Large intestine (tissue), 3 donors: ENCODE measurements at regions not wholly inside any gene's neighbourhood (a gene's known extent, or its start where the extent isn't known, plus 50 kb on each side); places are given as distances from the start of the nearest gene placed in this dataset.

ENCODE experiments used
- DNase-seq, 2 donors: peaks; one replicate each; pipeline versions ENCODE4 v3.0.0 to v3.0.0-alpha.2; 2013
- H3K27ac ChIP-seq: one replicate; pipeline ENCODE4 v1.5.1; 2013; ENCODE audit warnings: low read length
- H3K27me3 ChIP-seq: 2 replicates; pipeline ENCODE4 v1.6.1; 2013; ENCODE audit warnings: low read length; ENCODE audit not compliant: control insufficient read depth, insufficient read depth
- H3K36me3 ChIP-seq: 2 replicates; pipeline ENCODE4 v1.6.1; 2013; ENCODE audit warnings: low read length; ENCODE audit not compliant: control insufficient read depth, insufficient read depth
- H3K4me1 ChIP-seq: one replicate; pipeline ENCODE4 v1.6.1; 2013; ENCODE audit warnings: low read length; ENCODE audit not compliant: control insufficient read depth, insufficient read depth
- H3K4me3 ChIP-seq: one replicate; pipeline ENCODE4 v1.5.1; 2013; ENCODE audit warnings: low read length
- H3K9me3 ChIP-seq: one replicate; pipeline ENCODE4 v1.6.1; 2013; ENCODE audit warnings: mild to moderate bottlenecking, low read depth, low read length, moderate library complexity; ENCODE audit not compliant: control insufficient read depth
- WGBS: methylation state at CpG from one replicate; pipeline ENCODE4 v1.1.5; 2013; ENCODE audit warnings: low lambda C conversion rate; ENCODE audit not compliant: insufficient coverage; 5-methylcytosine and 5-hydroxymethylcytosine counted together

GRCh38 chr3:43866529-43867353 is 176.0 kb downstream of the ABHD5 start:
- Histone ChIP-seq H3K36me3 (no peaks in the 10 kb centered on the region), H3K9me3 (no peaks in the 10 kb centered on the region), H3K27ac (no peak overlapping the region), H3K27me3 (peaks cover 27% of the 10 kb centered on the region), H3K4me1 (no peaks in the 10 kb centered on the region), H3K4me3 (no peak overlapping the region)
- WGBS, result no CpG with 5 or more reads among the region's 3 CpGs
- DNase-seq, result no peak

GRCh38 chr3:43867436-43868072 is 176.8 kb downstream of the ABHD5 start:
- Histone ChIP-seq H3K4me3 (no peak overlapping the region), H3K27me3 (peaks cover 31% of the 10 kb centered on the region), H3K4me1 (no peaks in the 10 kb centered on the region), H3K27ac (no peak overlapping the region), H3K36me3 (no peaks in the 10 kb centered on the region), H3K9me3 (no peaks in the 10 kb centered on the region)
- WGBS, result no CpG with 5 or more reads among the region's 8 CpGs
- DNase-seq, result no peak

- Histone ChIP-seq H3K27ac (no peak overlapping the region), H3K4me3 (no peak overlapping the region), H3K27me3 (peaks cover 31% of the 10 kb centered on the region), H3K9me3 (no peaks in the 10 kb centered on the region), H3K36me3 (no peaks in the 10 kb centered on the region), H3K4me1 (no peaks in the 10 kb centered on the region)
- 75% methylated on average over 2 of the region's 3 CpGs for WGBS
- no peak for DNase-seq
Observed at GRCh38 chr3:43869491-43869890, 178.8 kb downstream of the ABHD5 start.

GRCh38 chr3:43870120-43870519 is 179.4 kb downstream of the ABHD5 start:
- H3K27ac ChIP-seq, result no peak overlapping the region
- H3K4me3 ChIP-seq, result no peak overlapping the region
- no peaks in the 10 kb centered on the region for H3K4me1 ChIP-seq
- H3K27me3 ChIP-seq, result peaks cover 31% of the 10 kb centered on the region
- 80% methylated on average over 1 of the region's 2 CpGs for WGBS
- DNase-seq, result no peak
- no peaks in the 10 kb centered on the region for H3K36me3 ChIP-seq
- H3K9me3 ChIP-seq, result no peaks in the 10 kb centered on the region

- no CpG with 5 or more reads among the region's 2 CpGs for WGBS
- H3K27ac ChIP-seq, result no peak overlapping the region
- no peak for DNase-seq
Observed at GRCh38 chr3:43870844-43871626, 180.3 kb downstream of the ABHD5 start.

GRCh38 chr3:43871627-43872245 is 181.0 kb downstream of the ABHD5 start:
- no peak overlapping the region for H3K4me3 ChIP-seq
- no peaks in the 10 kb centered on the region for H3K9me3 ChIP-seq
- DNase-seq, result no peak
- no peaks in the 10 kb centered on the region for H3K4me1 ChIP-seq
- H3K27ac ChIP-seq, result no peak overlapping the region
- WGBS, result no CpG with 5 or more reads among the region's 9 CpGs
- no peaks in the 10 kb centered on the region for H3K36me3 ChIP-seq
- H3K27me3 ChIP-seq, result peaks cover 31% of the 10 kb centered on the region

More at GRCh38 chr3:43870844-43871626, 180.3 kb downstream of the ABHD5 start:
- no peak overlapping the region for H3K4me3 ChIP-seq
- no peaks in the 10 kb centered on the region for H3K36me3 ChIP-seq
- H3K4me1 ChIP-seq, result no peaks in the 10 kb centered on the region
- no peaks in the 10 kb centered on the region for H3K9me3 ChIP-seq
- H3K27me3 ChIP-seq, result peaks cover 31% of the 10 kb centered on the region

GRCh38 chr3:43872301-43872700 is 181.6 kb downstream of the ABHD5 start:
- no peaks in the 10 kb centered on the region for H3K36me3 ChIP-seq
- DNase-seq, result no peak
- peaks cover 31% of the 10 kb centered on the region for H3K27me3 ChIP-seq
- H3K4me3 ChIP-seq, result no peak overlapping the region
- no peak overlapping the region for H3K27ac ChIP-seq
- H3K9me3 ChIP-seq, result no peaks in the 10 kb centered on the region
- no CpG with 5 or more reads among the region's 3 CpGs for WGBS
- H3K4me1 ChIP-seq, result no peaks in the 10 kb centered on the region

- Histone ChIP-seq H3K27me3 (peaks cover 31% of the 10 kb centered on the region), H3K36me3 (no peaks in the 10 kb centered on the region), H3K4me1 (no peaks in the 10 kb centered on the region), H3K27ac (no peak overlapping the region), H3K4me3 (no peak overlapping the region), H3K9me3 (no peaks in the 10 kb centered on the region)
- WGBS, result no CpG with 5 or more reads among the region's 6 CpGs
- DNase-seq, result no peak
Observed at GRCh38 chr3:43872901-43873300, 182.2 kb downstream of the ABHD5 start.

GRCh38 chr3:43873723-43874122 is 183.0 kb downstream of the ABHD5 start:
- Histone ChIP-seq H3K9me3 (no peaks in the 10 kb centered on the region), H3K36me3 (no peaks in the 10 kb centered on the region), H3K27me3 (peaks cover 26% of the 10 kb centered on the region), H3K27ac (no peak overlapping the region), H3K4me3 (no peak overlapping the region), H3K4me1 (no peaks in the 10 kb centered on the region)
- WGBS, result no CpG with 5 or more reads among the region's 7 CpGs
- DNase-seq, result no peak

- Histone ChIP-seq H3K27me3 (peaks cover 26% of the 10 kb centered on the region), H3K27ac (no peak overlapping the region), H3K9me3 (no peaks in the 10 kb centered on the region), H3K4me3 (no peak overlapping the region), H3K36me3 (no peaks in the 10 kb centered on the region), H3K4me1 (no peaks in the 10 kb centered on the region)
- no peak for DNase-seq
- WGBS, result no CpG with 5 or more reads among the region's 1 CpG
Observed at GRCh38 chr3:43874290-43874689, 183.6 kb downstream of the ABHD5 start.
